GM10248 (cell line): ENCODE measurements at regions not wholly inside any gene's neighbourhood (a gene's known extent, or its start where the extent isn't known, plus 50 kb on each side); places are given as distances from the start of the nearest gene placed in this dataset.

ENCODE experiments used
- CTCF ChIA-PET: fragments of 300-600 bp; sonication (Branson Sonifier 250); formaldehyde crosslinking; extraction: SDS; loops from one replicate; lab custom pipeline; 2021; ENCODE audit warnings: antibody characterized with exemption; lab: Yijun Ruan, JAX
- POLR2A ChIA-PET: fragments of 350-650 bp; sonication (Branson Sonifier 250); formaldehyde crosslinking; extraction: SDS; loops from one replicate; lab custom pipeline; 2020; ENCODE audit warnings: antibody characterized with exemption; lab: Yijun Ruan, JAX
- DNase-seq: peaks from one replicate; pipeline ENCODE4 v3.0.0; 2012; ENCODE audit errors: extremely low spot score
- TF ChIP-seq, protein P1 (sequence below): IDR thresholded peaks from 2 replicates; pipeline ENCODE4 v1.5.1; 2012; ENCODE audit warnings: mild to moderate bottlenecking, low read depth; ENCODE audit errors: extremely low read depth, missing control alignments, control extremely low read depth

DNA sequence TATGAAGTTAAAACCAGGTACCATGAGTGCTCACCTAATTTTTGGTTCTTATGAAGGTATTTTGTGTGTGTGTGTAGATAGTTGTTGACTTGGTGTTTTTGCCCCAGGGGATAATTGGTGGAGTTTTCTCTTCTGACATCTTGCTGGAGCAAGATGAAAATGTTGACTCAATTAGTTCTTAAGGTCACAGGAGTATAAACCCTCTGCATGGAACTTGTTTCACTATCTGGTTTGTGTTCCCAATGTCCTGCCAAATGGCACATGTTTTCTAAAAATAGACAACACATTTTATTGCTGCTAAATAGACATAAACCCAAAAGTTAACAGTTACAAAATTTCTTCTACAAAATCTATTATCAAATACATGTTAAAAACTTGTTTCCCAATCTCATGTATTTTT, 180.9 kb downstream of the FAM170A start:
- no peak for DNase-seq
- TF ChIP-seq, protein P1, sequence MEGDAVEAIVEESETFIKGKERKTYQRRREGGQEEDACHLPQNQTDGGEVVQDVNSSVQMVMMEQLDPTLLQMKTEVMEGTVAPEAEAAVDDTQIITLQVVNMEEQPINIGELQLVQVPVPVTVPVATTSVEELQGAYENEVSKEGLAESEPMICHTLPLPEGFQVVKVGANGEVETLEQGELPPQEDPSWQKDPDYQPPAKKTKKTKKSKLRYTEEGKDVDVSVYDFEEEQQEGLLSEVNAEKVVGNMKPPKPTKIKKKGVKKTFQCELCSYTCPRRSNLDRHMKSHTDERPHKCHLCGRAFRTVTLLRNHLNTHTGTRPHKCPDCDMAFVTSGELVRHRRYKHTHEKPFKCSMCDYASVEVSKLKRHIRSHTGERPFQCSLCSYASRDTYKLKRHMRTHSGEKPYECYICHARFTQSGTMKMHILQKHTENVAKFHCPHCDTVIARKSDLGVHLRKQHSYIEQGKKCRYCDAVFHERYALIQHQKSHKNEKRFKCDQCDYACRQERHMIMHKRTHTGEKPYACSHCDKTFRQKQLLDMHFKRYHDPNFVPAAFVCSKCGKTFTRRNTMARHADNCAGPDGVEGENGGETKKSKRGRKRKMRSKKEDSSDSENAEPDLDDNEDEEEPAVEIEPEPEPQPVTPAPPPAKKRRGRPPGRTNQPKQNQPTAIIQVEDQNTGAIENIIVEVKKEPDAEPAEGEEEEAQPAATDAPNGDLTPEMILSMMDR = no peak
- ChIA-PET CTCF (no interaction called here), POLR2A (no interaction called here)

DNA sequence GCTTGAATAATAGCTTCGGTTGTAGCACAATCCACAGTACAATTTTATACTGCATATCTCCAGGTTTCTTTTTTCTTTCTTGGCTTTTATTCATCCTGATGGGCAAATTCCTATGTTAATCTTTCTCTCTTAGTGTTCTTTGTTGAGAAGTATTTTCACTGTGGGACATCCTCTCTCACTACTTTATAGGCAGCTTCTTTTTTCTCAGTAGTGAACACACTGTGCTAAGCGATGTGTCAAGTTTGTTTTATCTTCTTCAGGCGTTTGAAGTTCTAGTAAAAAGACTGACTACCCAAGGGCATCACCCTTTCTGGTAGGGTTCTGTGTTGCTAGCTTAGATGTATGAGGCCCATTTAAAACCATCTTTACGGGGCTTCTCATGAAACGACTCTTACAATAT, 182.1 kb downstream of the FAM170A start:
- ChIA-PET CTCF (no interaction called here), POLR2A (no interaction called here)
- DNase-seq = no peak
- TF ChIP-seq, protein P1 = no peak

DNA sequence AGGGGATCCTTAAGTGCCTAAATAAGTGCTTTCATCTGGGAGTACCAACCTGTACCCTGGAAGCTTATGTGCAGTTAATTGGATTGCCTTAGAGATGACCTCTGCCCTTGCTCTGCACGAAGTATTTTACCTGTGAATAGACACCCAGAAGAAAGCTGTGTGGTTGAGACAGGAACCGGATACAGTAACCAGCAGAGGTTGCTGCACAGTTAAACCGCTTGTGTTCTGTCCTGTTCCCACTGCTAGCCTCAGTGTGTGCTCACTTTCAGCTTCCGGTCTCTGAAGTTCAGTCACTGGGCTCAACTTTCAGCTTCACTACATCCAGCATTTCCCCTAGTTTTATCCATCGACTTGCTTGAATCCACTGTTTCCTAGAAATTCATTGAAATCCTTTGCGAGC, 185.3 kb downstream of the FAM170A start:
- DNase-seq = no peak
- CTCF ChIA-PET = no interaction called here
- TF ChIP-seq, protein P1 = no peak
- POLR2A ChIA-PET = no interaction called here

DNA sequence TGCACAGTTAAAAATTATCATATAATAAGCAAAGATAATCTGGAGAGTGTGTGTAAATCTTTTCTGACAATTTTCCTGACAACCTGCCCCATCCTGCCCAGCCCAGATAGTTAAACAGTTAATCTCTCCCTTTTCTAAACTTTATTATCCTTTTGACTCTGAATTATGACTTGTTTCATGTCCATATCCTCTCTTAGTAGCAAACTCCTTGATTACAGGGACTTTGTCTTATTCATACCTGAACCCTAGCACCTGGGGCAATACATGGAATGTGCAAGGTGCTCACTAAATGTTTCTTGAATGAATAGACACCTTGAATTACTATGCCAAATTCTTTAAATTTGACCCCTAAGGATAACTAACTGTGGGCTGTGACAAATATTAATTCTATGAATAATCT, 186.7 kb downstream of the FAM170A start:
- ChIA-PET POLR2A (no interaction called here), CTCF (interaction anchor here (1.3 kb wide), 1 partner anchor 7 kb away, joined by 3 read pairs; no protein-coding TSS in a partner anchor)
- no peak for DNase-seq
- TF ChIP-seq, protein P1 = no peak

DNA sequence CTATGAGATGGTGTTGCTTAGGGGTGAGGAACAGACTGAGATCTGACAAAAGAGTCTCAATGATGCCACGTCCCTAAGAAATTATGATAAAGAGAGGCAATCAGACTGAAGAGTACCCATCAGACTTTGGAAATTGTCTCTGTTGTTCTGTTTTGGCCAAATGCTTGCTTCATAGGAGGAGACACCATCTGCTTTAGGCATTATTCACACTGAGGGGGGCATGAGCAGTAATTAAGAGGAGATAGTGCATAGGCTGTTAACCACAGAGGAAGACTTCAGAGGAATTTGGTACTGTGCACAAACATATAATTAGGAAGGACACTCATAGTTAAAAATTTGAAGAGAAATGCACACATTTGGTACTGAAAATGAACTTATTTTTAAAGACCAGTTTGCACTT, 190.7 kb downstream of the FAM170A start:
- DNase-seq = no peak
- ChIA-PET POLR2A (no interaction called here), CTCF (no interaction called here)

DNA sequence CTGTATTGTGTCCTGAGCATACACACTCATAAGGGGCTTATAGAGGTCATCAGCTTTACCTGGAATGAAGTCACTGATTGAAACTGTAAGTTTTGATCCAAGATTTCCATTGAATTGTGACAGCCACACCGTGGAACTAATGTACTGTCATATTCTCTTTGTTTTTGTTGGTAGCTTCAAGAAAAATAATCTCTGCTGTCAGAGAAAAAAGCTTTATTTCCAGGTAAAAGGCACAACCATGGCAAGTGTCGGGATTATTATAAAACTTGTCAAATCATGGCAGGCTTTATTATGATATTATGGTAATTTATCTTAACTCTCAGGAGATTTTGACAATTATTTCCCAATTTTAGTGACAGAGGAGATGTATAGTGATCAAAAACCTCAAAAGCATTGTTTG, 191.2 kb downstream of the FAM170A start:
- CTCF ChIA-PET = interaction anchor here (0.6 kb wide), 1 partner anchor 13 kb away, joined by 3 read pairs; no protein-coding TSS in a partner anchor
- POLR2A ChIA-PET = no interaction called here
- TF ChIP-seq, protein P1 = no peak
- DNase-seq = no peak

More for the DNA sequence above, 190.7 kb downstream of the FAM170A start:
- TF ChIP-seq, protein P1 = no peak

DNA sequence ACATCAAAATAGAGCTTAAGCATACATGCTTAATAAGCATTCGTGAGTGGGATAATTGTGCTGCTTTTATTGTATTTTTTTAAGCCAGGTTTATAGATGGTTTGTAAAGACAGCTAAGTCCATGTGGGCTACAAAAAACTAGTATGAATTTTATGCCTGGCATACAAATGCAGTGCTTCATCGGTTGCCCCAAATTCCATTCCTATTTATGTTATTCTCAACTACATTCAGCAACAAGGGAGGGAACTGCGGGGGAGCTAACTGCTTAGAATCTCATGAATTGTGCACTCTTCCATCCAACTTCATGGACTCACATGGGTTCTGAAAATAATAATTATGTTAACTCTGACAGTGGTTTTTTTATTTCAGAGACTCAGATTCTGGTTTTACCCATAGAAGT, 199.2 kb downstream of the FAM170A start:
- CTCF ChIA-PET = no interaction called here
- POLR2A ChIA-PET = no interaction called here
- DNase-seq = no peak
- TF ChIP-seq, protein P1 = no peak
